SH-SY5Y (cell line): ENCODE measurements at regions not wholly inside any gene's neighbourhood (a gene's known extent, or its start where the extent isn't known, plus 50 kb on each side); places are given as distances from the start of the nearest gene placed in this dataset.

Experiments used
- GATA2 ChIP-seq: IDR thresholded peaks from 2 replicates; pipeline ENCODE4 v1.6.1; 2011; ENCODE audit warnings: mild to moderate bottlenecking, low read depth, low read length
- GATA3 ChIP-seq: IDR thresholded peaks from 2 replicates; pipeline ENCODE4 v1.6.1; 2011; ENCODE audit warnings: low read depth, mild to moderate bottlenecking, low read length, moderate library complexity

DNA sequence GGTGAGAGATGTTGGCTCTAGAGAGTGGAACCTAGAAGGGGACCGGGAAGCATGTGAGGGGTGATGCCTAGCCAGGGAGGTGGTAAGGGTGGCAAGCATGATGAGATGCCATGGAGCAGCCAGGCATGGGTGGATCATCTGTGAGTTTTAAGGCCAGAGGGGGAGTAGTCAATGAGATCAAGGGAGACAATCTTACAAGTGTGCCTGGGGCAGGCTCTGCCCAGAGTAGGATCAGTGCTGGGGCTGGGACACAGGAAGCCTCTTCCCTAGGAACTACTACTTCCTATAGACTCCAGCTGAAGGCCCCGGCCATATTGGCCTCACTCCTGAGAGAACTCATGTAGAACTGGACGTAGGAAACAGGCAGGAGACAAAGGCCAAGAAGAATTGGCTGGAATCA is 192.4 kb upstream of the CSF3R start:
- TF ChIP-seq GATA3 (no peak), GATA2 (no peak)
